ENCODE measurements at regions not wholly inside any gene's neighbourhood (a gene's known extent, or its start where the extent isn't known, plus 50 kb on each side); places are given as distances from the start of the nearest gene placed in this dataset.
"Not testable (repeated sequence)": the region's sequence is repeated elsewhere in the genome, so short reads cannot be mapped to it uniquely, and the experiment has no call there.

DNA sequence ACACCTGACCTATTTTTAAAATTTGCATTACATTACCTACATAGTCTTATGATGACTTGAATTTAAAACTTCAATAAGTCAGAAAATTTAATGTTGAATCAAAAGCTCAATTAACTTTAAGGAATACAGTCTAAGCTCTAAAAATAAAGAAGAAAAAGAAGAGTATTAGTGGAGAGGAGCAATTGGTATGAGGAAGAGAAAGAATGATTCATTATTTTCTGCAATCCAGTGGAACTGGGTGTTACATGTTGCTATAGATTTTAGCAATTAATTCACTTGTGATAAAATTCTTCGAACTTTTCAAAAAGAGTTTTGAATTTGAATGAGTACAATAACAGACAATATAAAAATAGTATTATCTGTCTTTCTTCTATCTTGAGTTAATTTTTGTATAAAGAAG, 158.9 kb upstream of the POT1 start:
- DNase-seq, result no peak

DNA sequence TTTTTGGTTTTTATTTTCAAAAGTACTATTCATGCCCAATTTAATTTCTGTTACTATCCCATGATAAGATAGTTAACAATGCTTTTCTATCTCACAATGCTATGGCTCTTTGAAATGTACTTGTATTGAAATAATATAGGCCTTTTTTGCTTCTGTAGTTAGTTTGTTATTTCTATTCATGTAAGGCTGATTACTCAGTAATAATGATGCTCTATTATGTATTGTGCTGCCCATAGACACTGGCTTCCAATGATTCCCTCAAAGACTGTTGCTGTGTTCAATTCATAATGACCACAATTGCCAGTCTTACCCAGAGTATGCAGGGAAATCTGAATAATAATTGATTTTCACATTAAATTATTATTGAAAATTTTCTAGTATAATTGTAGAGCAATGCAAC, 155.5 kb upstream of the POT1 start:
- no peak for DNase-seq

DNA sequence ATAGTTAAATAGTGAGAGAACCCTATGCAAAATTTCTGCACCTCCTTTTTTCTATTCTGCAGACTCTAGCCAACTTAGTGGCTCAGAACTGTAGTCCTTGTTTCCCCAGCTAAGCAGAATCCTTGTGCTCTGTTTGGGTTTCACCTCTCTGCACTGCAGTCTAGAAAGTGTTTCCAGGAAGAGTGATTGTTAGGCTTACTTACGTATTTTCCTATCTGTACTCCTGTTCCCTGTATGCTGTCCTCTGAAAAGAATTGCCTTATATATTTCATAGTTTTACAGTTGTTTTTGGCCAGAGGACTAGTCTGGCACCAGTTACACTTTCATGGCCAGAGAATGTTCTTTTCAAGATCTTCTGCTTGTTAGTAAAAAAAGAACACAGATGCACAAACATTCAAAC, 154.6 kb upstream of the POT1 start:
- no peak for DNase-seq

DNA sequence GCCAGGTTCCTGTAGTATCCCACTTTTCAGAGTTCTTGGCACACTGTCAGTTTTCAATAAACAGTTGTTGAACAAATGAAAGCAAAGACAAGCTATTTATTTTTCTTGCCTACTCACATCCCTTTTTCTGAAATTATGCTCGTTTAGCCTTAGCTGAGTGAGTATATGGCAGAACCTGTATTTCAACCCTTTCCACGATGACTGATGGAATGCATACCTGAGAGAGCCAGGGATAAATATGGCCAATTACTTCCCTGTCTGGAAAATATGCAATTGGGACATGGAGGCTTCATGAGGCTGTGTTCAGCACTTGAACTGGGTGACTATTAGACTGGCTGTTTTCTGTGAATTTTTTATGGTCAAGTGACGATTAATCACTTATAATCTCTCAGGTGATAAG, 144.5 kb upstream of the POT1 start:
- peak; percentile 48 for DNase-seq

DNA sequence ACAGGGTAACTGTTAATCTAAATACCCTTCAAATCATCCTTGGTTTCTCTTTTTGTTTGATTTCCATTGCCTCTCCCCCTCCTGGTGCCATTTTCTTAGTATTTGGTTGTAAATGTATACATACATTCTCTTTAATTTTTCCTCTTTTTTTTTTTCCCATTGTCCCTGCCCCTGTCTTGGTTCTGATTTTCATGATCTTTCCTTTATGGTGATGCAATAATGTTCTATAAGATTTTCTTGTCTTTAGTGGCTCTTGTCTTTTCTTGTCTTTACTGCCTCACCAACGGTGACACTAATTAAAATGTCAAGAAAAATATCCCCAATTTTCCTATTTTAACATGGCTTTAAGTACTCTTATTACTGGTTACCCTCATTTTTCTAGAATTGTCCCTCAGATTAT, 135.9 kb upstream of the POT1 start:
- no peak for DNase-seq

DNA sequence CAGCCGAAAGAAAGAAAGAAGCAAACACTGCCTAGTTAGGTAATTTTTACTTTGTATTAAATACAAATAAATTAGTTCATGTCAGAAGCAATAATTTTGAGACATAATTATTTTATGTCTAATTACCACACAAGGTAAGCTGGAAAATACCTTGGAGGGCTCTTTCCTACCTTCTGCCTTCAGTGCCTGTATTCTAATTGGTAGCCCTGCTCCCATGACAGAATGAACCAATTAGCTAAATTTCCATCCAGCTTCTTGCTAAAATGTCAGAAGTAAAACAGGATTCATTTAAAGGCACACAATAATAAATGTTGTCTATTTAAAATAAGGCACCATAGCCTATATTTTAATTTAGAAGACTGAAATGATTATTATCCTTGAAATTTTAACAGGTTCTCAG, 135.4 kb upstream of the POT1 start:
- no peak for DNase-seq

DNA sequence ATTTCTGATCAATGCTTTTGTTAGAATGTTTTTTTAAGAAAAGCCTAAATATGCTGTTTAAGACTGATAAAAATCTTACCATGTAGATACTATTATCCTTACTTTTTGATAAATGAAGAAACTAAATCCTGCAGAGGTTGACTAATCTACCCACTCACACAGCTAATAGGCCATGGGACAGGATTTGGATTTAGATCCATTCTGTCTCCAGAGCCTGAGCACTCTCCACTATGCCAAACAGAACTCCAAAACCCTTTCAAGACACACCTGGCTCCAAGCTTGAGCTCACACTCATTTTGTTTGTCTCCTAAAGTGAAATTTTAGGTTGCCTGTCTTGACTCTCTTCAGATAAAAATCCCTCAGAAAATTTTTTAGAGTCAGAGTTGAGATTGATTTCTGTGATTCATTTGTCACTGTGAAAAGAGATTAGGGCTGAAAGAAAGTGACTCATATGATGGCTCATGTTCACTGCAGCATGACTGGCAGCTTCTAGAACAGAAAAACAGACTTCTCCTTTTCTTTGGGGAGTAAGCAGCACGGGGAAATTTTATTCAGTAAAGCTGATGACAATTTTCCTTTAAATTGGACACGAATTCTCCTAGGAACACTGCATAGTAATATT, 132.3 kb upstream of the POT1 start:
- no peak for DNase-seq

DNA sequence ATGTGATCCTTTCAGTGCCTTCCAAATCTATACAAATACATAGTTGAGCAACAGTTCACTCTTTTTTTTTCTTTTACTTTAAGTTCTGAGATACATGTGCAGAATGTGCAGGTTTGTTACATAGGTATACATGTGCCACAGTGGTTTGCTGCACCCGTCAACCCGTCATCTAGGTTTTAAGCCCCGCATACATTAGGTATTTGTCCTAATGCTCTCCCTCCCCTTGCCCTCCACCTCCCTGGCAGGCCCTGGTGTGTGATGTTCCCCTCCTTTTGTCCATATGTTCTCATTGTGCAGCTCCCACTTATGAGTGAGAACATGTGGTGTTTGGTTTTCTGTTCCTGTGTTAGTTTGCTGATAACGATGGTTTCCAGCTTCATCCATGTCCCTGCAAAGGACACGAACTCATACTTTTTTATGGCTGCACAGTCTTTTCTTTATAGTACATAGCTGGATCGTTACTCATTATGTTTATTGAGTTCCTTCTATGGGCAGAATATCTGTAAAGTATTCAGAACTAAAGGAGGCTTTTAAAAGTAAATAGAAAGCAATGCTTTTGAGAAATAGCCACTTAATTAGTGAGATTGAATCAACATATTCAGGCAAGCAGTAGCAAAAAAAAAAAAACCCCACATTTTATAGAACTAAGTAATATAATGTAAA, 131.6 kb upstream of the POT1 start:
- not testable (repeated sequence) for DNase-seq

DNA sequence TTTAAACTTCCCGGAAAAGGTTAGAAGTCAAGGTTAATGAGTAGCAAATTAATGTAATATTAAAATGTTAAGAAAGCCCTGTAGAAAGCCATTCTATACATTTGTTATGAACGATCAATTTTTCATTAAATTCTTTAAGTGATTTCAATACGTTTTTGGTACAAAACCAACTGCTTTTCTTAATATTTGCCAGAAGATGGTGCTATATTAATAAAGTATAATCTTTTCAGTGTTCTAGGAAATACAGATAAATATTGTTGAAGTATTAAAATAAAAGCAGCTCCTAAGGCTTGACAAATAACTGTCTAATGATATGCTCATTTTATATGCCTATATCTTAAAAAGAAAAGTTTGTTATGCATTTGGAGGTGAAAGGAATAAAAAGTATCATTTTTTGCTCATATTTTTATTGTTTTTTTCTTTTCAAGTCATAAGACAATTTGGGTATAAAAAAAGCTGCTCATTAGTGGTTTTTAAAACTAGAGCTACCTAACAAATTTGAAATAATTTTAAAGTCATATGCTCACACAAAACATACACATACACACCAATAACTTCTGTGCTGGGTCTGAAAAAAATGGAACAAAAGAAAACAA, 130.3 kb upstream of the POT1 start:
- peak; percentile 53 for DNase-seq

DNA sequence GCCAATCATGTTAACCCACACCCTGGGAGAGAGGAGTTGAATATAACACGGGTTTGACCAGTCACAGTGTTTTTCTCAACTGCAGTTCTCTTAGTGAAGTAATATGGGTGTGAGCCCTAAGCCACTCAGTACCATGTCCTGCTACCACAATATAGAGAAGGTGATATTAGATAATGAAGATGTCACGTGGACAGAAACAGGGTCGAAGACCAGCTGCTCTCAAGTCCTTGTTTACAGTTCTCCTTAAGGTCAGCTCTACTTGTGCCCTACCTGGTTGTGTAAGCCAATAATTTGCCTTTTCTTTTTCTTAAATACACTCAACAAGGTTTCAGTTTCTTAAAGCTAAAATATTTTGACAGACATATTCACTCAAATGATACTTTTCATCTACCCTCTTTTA, 128.3 kb upstream of the POT1 start:
- DNase-seq, result no peak

DNA sequence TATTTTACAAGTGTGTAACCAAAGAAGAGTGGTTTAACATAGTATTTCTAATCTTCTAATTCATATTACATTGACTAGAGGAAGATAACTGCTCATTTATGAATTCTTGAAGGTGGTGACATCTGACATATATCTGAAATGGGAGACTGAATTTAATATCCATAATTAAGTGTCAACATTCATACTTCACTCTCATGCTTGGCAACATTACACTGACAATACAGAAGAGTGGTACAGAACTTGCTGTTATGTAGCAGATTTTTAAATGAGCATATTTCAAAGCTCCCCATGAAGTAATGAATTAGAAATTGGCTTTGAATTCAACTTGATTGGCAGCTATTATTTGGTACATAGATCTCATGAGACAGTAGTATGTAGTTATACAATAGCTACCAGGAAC, 125.8 kb upstream of the POT1 start:
- DNase-seq, result no peak

DNA sequence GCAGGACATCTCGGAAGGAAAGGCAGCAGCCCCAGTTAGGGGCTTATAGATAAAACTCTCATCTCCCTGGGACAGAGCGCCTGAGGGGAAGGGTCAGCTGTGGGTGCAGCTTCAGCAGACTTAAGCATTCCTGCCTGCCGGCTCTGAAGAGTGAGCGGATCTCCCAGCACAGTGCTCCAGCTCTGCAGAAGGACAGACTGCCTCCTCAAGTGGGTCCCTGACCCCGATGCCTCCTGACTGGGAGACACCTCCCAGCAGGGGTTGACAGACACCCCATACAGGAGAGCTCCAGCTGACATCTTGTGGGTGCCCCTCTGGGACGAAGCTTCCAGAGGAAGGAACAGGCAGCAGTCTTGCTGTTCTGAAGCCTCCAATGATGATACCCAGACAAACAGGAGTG, 117.1 kb upstream of the POT1 start:
- no peak for DNase-seq

DNA sequence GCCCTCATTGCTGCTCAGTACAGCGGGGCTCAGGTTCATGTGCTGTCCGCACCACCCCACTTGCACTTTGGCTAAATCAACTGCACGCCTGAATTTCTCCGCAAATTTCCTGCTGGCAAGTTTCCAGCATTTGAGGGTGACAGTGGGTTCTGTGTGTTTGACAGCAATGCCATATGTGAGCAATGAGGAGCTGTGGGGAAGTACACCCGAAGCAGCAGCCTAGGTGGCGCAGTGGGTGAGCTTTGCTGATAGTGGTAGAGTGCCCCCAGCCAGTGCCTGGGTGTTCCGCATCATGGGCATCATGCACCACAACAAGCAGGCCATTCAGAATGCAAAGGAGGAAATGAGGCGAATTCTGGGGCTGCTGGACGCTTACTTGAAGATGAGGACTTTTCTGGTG, 103.9 kb upstream of the POT1 start:
- peak; percentile 88 for DNase-seq

DNA sequence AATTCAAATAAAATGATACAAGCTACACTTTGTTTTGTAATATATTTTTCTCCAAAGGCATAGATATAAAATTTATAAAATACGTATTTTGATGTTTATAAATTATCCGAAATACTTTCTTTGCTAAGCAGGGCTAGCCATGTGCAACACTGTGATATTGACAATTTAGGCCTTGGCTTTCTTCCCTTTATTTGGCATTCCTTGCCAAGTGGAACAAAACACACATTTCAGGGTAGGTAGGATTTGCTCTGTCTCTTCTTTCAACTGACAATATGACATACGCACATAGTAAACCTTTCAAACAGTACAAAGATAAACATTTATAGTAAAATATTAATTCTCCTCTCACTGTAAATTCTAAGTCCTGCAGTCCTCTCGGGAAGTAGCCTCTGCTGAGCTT, 103.3 kb upstream of the POT1 start:
- DNase-seq, result peak; percentile 72

DNA sequence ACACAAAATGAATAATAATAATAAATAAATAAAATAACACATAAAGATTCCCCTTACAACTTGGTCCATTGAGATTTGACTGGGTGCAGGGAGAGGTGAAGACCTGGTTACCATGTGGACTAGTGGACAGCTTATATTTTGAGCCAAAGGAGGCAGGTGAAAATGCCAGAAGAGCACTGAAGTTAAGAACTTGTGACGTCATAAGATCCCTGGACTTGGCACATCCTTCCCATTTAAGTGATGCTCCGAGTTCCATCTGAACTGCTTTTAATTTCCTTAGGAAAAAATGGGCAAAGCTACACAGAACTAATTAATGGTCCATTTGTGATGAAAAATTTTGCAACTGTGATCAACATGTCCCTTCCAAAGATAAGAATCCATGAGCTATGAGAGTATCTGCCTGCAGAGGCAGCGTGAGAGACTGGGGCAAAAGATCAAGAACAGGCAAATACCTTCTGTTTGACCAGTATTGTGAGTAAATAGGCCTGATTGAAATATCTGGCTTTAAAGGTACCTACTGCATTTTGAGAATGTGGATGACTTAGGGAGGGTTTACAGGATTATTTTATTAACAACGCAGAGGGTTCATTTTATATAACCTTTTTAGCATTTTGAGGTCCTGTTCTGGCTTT, 101.2 kb upstream of the POT1 start:
- no peak for DNase-seq

DNA sequence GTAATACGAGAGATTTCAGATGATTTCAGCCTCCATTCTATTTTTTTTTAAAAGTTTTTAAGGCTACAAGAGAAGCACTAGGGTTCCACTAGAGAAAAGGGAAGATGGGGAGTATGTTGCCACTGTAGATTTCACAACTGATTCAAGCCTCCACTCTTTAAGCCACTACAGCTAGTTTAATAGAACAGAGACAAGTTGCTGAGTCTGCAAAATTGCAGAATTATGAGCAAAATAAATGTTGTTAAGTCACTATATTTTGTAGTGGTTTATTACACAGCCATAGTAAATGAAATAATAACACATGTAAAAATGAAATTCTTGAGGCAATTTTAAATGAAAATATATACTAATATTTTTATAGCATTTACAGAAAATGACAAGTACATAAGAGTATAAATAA, 96.0 kb upstream of the POT1 start:
- DNase-seq, result no peak

DNA sequence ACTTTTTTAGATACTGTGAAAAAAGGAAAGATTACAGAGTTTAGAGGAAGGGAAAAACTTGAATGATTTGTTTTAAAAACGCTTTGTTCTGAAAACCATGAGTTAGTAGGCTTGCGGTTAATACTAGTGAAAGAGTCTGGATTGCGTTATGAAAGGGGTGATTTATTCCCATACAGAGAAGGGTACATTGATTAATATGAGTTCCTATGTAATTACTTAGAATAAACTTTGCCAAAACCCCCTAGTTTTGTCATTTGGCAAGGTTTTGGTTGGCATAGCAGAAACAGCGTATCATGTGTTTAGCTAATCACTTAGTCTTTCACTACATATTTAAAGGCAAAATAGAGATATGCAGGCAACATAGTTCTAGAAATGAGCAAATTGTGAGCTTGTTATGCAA, 91.2 kb upstream of the POT1 start:
- DNase-seq, result no peak

DNA sequence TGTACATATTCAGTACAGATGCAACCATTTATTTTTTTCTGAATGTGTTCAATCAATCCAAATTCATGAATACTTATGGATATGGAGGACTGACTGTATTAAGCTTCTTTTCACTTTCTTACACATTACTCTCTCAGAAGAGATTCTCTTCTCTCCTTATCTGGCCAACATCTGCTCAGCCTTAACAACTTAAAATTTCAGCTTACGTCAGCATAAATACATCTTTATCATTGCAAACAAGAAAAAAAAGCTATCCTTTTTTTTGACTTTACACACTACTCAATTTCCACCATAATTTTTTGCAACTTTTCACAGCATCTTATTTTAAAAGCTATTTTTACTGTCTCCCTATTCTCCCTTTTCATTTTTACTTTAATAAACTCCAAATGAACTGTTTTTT, 80.9 kb upstream of the POT1 start:
- no peak for DNase-seq

DNA sequence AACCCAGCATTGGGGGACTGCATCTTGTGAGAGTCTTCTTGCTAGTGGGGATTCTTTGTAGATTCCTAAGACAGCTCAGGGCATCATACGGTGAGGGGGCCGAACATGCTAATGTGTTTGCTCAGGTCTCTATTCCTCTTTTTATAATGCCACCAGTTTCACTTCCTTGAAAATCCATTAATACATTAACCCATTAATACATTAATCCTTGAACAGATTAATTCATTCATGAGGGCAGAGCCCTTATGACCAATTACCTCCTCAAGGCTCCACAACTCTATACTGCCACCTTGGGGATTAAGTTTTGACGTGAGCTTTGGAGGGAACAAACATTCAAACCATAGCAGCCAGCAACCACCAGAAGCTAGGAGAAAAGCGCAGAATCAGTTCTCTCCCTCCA, 67.2 kb upstream of the POT1 start:
- no peak for DNase-seq

DNA sequence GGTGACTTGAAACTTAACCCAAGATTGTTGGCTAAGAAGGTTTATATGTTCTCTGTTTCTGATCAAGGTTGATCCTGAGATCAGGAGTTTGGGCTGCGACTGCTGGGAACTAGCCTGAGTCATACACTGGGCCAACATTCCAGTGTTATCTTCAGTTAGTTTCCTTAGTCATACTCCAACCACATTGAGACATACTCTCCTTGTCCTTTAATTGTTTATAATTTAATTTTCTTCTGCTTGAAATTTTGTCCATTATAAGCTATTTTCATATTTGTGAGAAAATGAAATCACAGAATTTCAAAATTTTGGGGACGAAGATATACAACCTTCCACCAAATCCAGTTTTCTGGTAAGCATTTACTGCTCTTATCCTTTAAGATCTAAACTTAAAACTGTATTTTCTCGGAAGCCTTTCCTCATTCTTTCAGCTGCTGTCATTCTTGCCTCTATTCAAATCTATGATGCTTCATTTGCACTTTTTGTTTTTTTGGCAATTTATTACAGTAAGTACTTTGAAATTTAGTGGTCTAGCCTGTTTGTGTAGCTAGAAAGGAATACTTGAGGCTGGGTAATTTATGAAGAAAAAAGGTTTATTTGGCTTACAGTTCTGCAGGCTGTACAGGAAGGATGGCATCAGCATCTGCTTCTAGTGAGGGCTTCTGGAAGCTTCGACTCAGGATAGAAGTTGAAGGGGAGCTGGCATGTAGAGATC, 63.4 kb upstream of the POT1 start:
- no peak for DNase-seq

DNA sequence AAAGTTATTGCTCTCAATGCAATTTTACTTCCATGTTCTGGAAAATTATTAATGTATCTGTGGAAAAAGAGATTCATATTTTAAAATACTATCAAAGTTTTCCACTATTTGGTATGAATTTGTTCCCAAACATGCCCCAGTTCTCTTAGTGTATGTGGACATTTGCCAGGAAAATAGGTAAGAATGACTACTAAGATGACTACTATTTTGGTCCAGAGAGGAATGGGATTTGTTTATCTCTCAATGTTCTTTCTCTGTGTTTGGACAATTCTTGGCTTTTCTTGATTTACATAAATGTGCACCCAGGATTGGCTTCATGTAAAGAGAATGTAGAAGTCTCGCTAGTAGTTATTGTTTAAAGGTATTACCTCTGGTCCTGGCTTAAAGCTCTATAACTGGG, 60.3 kb upstream of the POT1 start:
- no peak for DNase-seq

Data from NCI-H2029 treated with DMSO at 0.1 percent for 48 hours (cell line).